WI38 (cell line): ENCODE measurements at regions not wholly inside any gene's neighbourhood (a gene's known extent, or its start where the extent isn't known, plus 50 kb on each side); places are given as distances from the start of the nearest gene placed in this dataset.

Experiments
- H3K4me3 ChIP-seq: 2 replicates; pipeline ENCODE4 v1.5.1; 2011; ENCODE audit warnings: low read depth, mild to moderate bottlenecking, control low read depth, low read length
- CTCF ChIP-seq: IDR thresholded peaks from 2 replicates; pipeline ENCODE4 v1.5.1; 2012; ENCODE audit warnings: low read depth, mild to moderate bottlenecking, control low read depth, low read length

DNA sequence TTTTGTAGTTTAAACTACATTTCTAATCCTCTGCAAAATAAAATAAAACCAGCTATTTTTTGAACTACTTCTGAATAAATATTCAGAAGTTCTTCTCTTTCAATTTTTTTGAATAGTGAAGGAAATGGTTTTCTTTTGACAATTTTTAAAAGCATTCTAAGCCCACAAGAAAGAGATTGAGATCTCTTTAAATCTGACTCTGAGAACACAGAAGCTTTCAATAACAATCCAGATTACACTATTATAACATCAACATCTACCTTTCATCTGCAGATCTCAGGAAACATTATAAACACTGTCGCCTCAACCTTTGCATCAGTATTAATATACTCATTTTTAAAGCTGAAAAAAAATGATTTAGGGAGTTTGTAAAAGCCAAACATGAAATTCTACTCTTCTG, 247.5 kb upstream of the PREP start:
- TF ChIP-seq CTCF = no peak

GRCh38 chr6:105649192-105649591, 246.3 kb upstream of the PREP start:
- no peak overlapping the region for H3K4me3 ChIP-seq
- no peak for TF ChIP-seq CTCF

More for the DNA sequence above, 247.5 kb upstream of the PREP start:
- no peak overlapping the region for H3K4me3 ChIP-seq

DNA sequence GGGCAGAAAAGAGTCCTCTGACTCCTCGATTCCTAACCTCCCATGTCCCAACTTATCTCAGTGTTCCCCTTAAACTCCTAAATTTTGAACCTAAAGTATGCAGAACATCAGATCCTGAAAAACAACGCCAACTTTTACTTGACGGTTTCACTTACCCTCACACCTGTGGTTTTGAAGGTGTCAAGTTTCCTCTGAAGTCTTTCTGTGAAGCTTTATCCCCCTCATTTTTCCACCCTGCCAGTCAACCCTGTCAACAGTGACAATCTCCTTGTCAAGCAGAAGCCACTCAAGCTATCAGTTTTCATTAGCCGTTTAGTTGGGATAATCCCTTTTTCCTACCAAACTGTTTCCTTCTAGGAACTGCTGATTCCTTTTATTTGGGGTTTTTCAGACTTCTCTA, 245.4 kb upstream of the PREP start:
- H3K4me3 ChIP-seq = no peak overlapping the region
- TF ChIP-seq CTCF = no peak

GRCh38 chr6:105646391-105646867, 243.5 kb upstream of the PREP start:
- TF ChIP-seq CTCF = no peak
- H3K4me3 ChIP-seq = no peak overlapping the region

DNA sequence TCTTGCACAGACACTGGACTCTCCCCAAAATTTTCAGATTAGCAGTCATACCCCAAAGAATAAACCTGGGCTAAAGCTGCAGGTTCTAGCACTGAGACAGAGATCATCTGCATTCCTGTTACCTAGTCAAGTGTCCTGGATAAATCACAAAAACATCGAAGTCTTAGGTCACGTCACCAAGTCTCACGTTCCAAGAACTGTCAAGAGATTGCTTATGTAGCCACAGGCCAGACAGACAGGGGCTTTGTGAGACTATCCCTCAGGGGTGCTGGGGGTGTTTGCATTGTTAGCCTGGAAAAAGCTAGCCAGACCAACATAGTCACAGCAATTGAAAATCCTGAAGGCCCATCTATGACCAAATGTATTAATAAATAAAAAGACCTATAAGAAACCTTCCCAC, 243.1 kb upstream of the PREP start:
- no peak for TF ChIP-seq CTCF
- H3K4me3 ChIP-seq = no peak overlapping the region

DNA sequence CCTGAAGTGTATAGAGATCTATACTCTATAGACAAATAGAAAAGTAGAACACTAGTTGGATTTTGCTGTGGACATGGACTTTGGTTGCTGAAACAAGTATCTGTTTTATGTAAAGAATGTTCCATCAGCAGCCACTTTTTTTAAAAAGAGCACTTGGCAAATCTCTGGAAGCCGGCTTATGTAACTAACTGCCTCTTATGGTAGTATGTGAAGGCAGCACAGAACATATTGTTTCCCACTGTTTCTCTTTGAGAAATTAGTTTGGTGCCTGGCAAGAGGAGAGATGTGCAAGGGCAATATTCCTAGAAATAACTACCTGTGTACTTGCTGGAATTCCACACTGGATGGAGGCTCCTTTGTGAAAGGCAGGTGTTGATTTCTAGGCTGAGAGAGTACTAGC, 242.3 kb upstream of the PREP start:
- no peak for TF ChIP-seq CTCF
- no peak overlapping the region for H3K4me3 ChIP-seq

DNA sequence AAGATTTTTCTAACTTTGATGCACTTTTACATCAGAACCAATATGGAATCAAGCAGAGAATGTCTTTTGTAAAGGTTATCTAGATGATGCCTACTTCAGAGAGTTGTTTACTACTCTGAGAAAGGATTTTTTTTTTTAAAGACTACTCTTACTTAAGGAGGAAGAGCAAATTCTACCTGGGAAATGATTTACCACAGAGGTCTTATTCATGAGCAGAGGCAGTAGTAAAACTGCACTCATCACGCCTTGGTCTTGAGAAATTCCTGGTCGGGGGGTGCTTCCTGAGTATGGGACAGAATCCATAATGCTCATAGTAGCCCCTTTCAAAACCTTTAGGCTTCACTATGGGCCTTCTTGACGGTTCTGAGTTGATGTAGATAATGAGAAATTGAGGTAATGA, 241.8 kb upstream of the PREP start:
- no peak overlapping the region for H3K4me3 ChIP-seq
- no peak for TF ChIP-seq CTCF
